ENCODE measurements at regions not wholly inside any gene's neighbourhood (a gene's known extent, or its start where the extent isn't known, plus 50 kb on each side); places are given as distances from the start of the nearest gene placed in this dataset.

DNA sequence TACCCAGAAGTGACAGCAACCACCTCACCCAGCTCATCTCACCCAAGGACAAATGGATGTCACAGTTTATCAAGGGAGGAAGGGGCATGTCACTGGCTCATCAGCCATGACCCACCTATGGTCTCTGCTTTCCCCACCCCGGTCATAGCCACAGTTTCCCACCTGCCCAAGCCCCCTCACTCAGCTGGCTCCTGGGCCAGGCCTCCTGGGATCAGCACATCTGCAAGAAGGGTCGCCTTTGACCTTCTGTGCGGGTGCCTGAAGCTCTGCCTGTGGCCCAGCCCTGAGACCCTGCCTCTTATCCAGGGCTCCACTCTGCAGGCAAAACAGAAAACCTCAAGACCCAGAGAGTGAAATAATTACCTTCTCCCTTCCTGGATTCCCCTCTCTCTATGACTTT, 236.4 kb downstream of the BUD13 start:
- TF ChIP-seq CTCF (IDR thresholded peaks at IDR 0.05) (no peak), POLR2A (IDR thresholded peaks at IDR 0.05) (no peak), POLR2AphosphoS5 (IDR thresholded peaks at IDR 0.05; ENCODE audit: insufficient read depth in 1 of 2, low read depth in 1 of 2) (no peak)
